ENCODE measurements at regions not wholly inside any gene's neighbourhood (a gene's known extent, or its start where the extent isn't known, plus 50 kb on each side); places are given as distances from the start of the nearest gene placed in this dataset.

DNA sequence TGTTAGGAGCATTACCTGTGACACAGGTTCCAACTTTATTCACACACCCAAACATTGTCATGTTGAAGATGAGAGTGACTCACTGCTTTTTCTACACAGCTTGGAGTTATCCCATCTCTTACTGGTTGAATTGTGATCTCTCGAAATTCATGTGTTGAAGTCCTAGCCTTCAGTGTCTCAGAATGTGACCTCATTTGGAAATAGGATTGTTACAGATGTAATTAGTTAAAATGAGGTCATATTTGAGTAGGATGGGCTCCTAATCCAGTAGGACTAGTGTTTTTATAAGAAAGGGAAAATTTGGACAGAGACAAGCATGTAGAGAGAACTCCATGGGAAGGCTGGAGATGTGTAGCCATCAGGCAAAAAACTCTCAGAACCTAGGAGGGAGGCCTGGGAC is 142.5 kb downstream of the POSTN start:
- Histone ChIP-seq H4K20me1 (ENCODE audit: control insufficient read depth, extremely low read depth, insufficient read depth, low read length) (no peaks in the 10 kb centered on the region), H3K36me3 (ENCODE audit: control insufficient read depth, insufficient read depth, low read length) (no peaks in the 10 kb centered on the region), H3K4me1 (ENCODE audit: control insufficient read depth, extremely low read depth, insufficient read depth, low read length) (no peaks in the 10 kb centered on the region), H3K79me2 (ENCODE audit: control insufficient read depth, insufficient read depth, low read length) (no peaks in the 10 kb centered on the region), H3K27me3 (ENCODE audit: control insufficient read depth, insufficient read depth, low read length) (no peaks in the 10 kb centered on the region), H3K9ac (ENCODE audit: insufficient read depth, low read length) (no peak overlapping the region), H3K4me2 (ENCODE audit: extremely low read depth, insufficient read depth, low read length) (no peak overlapping the region), H3K27ac (ENCODE audit: insufficient read depth, low read length) (no peak overlapping the region), H3K9me3 (ENCODE audit: control insufficient read depth, insufficient read depth, low read depth, low read length) (no peaks in the 10 kb centered on the region), H2AFZ (ENCODE audit: low read length) (no peak overlapping the region), H3K4me3 (replicated peaks in 1 of 4; ENCODE audit: control extremely low read depth in 1 of 4, insufficient read depth in 1 of 4, low read depth in 3 of 4, low read length in 4 of 4) (no peak overlapping the region)
- TF ChIP-seq, protein P1, sequence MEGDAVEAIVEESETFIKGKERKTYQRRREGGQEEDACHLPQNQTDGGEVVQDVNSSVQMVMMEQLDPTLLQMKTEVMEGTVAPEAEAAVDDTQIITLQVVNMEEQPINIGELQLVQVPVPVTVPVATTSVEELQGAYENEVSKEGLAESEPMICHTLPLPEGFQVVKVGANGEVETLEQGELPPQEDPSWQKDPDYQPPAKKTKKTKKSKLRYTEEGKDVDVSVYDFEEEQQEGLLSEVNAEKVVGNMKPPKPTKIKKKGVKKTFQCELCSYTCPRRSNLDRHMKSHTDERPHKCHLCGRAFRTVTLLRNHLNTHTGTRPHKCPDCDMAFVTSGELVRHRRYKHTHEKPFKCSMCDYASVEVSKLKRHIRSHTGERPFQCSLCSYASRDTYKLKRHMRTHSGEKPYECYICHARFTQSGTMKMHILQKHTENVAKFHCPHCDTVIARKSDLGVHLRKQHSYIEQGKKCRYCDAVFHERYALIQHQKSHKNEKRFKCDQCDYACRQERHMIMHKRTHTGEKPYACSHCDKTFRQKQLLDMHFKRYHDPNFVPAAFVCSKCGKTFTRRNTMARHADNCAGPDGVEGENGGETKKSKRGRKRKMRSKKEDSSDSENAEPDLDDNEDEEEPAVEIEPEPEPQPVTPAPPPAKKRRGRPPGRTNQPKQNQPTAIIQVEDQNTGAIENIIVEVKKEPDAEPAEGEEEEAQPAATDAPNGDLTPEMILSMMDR (conservative IDR thresholded peaks at IDR 0.05 in 1 of 2, IDR thresholded peaks at IDR 0.05 in 1 of 2; ENCODE audit: low read depth in 1 of 2, low read length in 2 of 2), result no peak
- no peak for DNase-seq (ENCODE audit: low read depth in 2 of 2)

DNA sequence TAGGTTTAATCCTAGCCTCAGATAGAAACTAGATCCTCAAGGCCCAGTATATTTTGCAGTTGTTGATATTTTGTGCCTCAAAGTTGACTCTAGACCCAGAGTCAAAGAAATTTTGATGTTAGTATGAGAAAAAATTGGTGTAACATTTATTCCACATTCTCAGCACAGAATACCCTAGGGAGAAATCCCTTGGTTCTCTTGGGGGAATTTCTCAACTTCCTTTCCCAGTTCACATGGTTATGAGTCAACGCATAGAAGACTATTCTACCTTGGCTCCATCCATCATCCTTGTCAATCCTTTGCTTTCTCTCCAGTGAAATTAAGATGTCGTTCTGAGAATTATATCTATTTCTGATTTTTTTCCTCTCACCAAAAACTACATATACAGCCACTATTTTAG is 145.3 kb downstream of the POSTN start:
- Histone ChIP-seq H4K20me1 (ENCODE audit: control insufficient read depth, extremely low read depth, insufficient read depth, low read length) (no peaks in the 10 kb centered on the region), H3K36me3 (ENCODE audit: control insufficient read depth, insufficient read depth, low read length) (no peaks in the 10 kb centered on the region), H3K9me3 (ENCODE audit: control insufficient read depth, insufficient read depth, low read depth, low read length) (no peaks in the 10 kb centered on the region), H2AFZ (ENCODE audit: low read length) (no peak overlapping the region), H3K27me3 (ENCODE audit: control insufficient read depth, insufficient read depth, low read length) (no peaks in the 10 kb centered on the region), H3K4me2 (ENCODE audit: extremely low read depth, insufficient read depth, low read length) (no peak overlapping the region), H3K9ac (ENCODE audit: insufficient read depth, low read length) (no peak overlapping the region), H3K4me3 (replicated peaks in 1 of 4; ENCODE audit: control extremely low read depth in 1 of 4, insufficient read depth in 1 of 4, low read depth in 3 of 4, low read length in 4 of 4) (no peak overlapping the region), H3K4me1 (ENCODE audit: control insufficient read depth, extremely low read depth, insufficient read depth, low read length) (no peaks in the 10 kb centered on the region), H3K79me2 (ENCODE audit: control insufficient read depth, insufficient read depth, low read length) (no peaks in the 10 kb centered on the region), H3K27ac (ENCODE audit: insufficient read depth, low read length) (no peak overlapping the region)
- DNase-seq (ENCODE audit: low read depth in 2 of 2), result peak; percentile 43 to 47
- no peak for TF ChIP-seq EZH2 (IDR thresholded peaks at IDR 0.05; ENCODE audit: low read length, missing control alignments)
- TF ChIP-seq, protein P1 (conservative IDR thresholded peaks at IDR 0.05 in 1 of 2, IDR thresholded peaks at IDR 0.05 in 1 of 2; ENCODE audit: low read depth in 1 of 2, low read length in 2 of 2), result no peak

DNA sequence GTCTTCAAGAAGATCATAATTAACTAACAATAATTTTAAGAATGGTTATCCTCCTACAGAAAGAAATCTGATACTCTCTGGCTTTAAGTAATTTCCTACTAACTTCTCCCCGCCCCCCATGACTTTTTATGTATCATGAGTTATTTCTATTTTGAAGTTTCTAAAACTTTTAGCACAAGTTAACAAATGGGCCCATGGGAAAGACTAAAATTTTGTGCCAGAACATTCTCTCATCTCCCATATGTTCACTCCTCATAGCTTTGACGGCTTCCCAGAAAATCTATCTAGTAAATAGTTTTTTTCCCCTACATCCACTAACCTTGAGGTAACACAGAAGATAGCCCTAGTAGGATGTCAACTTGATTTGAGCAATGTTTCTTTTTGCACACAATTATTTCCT is 148.3 kb downstream of the POSTN start:
- Histone ChIP-seq H3K9me3 (ENCODE audit: control insufficient read depth, insufficient read depth, low read depth, low read length) (no peaks in the 10 kb centered on the region), H3K36me3 (ENCODE audit: control insufficient read depth, insufficient read depth, low read length) (no peaks in the 10 kb centered on the region), H4K20me1 (ENCODE audit: control insufficient read depth, extremely low read depth, insufficient read depth, low read length) (no peaks in the 10 kb centered on the region), H3K9ac (ENCODE audit: insufficient read depth, low read length) (no peak overlapping the region), H3K4me1 (ENCODE audit: control insufficient read depth, extremely low read depth, insufficient read depth, low read length) (peaks cover 6% of the 10 kb centered on the region), H3K4me3 (replicated peaks in 1 of 4; ENCODE audit: control extremely low read depth in 1 of 4, insufficient read depth in 1 of 4, low read depth in 3 of 4, low read length in 4 of 4) (no peak overlapping the region), H3K4me2 (ENCODE audit: extremely low read depth, insufficient read depth, low read length) (no peak overlapping the region), H3K27me3 (ENCODE audit: control insufficient read depth, insufficient read depth, low read length) (no peaks in the 10 kb centered on the region), H3K79me2 (ENCODE audit: control insufficient read depth, insufficient read depth, low read length) (no peaks in the 10 kb centered on the region), H2AFZ (ENCODE audit: low read length) (no peak overlapping the region), H3K27ac (ENCODE audit: insufficient read depth, low read length) (no peak overlapping the region)
- no peak for DNase-seq (ENCODE audit: low read depth in 2 of 2)
- no peak for TF ChIP-seq EZH2 (IDR thresholded peaks at IDR 0.05; ENCODE audit: low read length, missing control alignments)
- TF ChIP-seq, protein P1 (conservative IDR thresholded peaks at IDR 0.05 in 1 of 2, IDR thresholded peaks at IDR 0.05 in 1 of 2; ENCODE audit: low read depth in 1 of 2, low read length in 2 of 2), result no peak

Data from fibroblast of lung (primary cell).